ENCODE measurements at regions not wholly inside any gene's neighbourhood (a gene's known extent, or its start where the extent isn't known, plus 50 kb on each side); places are given as distances from the start of the nearest gene placed in this dataset.

- Mint-ChIP-seq H3K36me3 (ENCODE audit: insufficient read depth) (no peaks in the 10 kb centered on the region), H3K27me3 (ENCODE audit: low read depth) (no peaks in the 10 kb centered on the region), H3K4me3 (no peak overlapping the region), H3K4me1 (ENCODE audit: low read depth) (no peaks in the 10 kb centered on the region), H3K9me3 (peaks cover 3% of the 10 kb centered on the region)
- DNase-seq (no peak), ATAC-seq (no peak)
Measured at GRCh38 chr2:59532808-59533207, 1020.6 kb downstream of the BCL11A start.

- no peaks in the 10 kb centered on the region for H3K36me3 Mint-ChIP-seq (ENCODE audit: insufficient read depth)
- ATAC-seq (no peak), DNase-seq (no peak)
- no peaks in the 10 kb centered on the region for H3K27me3 Mint-ChIP-seq (ENCODE audit: low read depth)
- no peaks in the 10 kb centered on the region for H3K4me1 Mint-ChIP-seq (ENCODE audit: low read depth)
- H3K9me3 Mint-ChIP-seq = peaks cover 17% of the 10 kb centered on the region
- no peak overlapping the region for H3K4me3 Mint-ChIP-seq
Measured at GRCh38 chr2:59530258-59530657, 1023.2 kb downstream of the BCL11A start.

- Mint-ChIP-seq H3K27me3 (ENCODE audit: low read depth) (no peaks in the 10 kb centered on the region), H3K9me3 (peaks cover 17% of the 10 kb centered on the region), H3K4me3 (no peak overlapping the region), H3K4me1 (ENCODE audit: low read depth) (no peaks in the 10 kb centered on the region), H3K36me3 (ENCODE audit: insufficient read depth) (no peaks in the 10 kb centered on the region)
- DNase-seq (no peak), ATAC-seq (no peak)
Measured at GRCh38 chr2:59529726-59530125, 1023.7 kb downstream of the BCL11A start.

GRCh38 chr2:59528525-59528924 is 1024.9 kb downstream of the BCL11A start:
- Mint-ChIP-seq H3K4me3 (no peak overlapping the region), H3K4me1 (ENCODE audit: low read depth) (no peaks in the 10 kb centered on the region), H3K36me3 (ENCODE audit: insufficient read depth) (no peaks in the 10 kb centered on the region), H3K9me3 (peaks cover 17% of the 10 kb centered on the region), H3K27me3 (ENCODE audit: low read depth) (no peaks in the 10 kb centered on the region)
- no peak for ATAC-seq
- DNase-seq = no peak

GRCh38 chr2:59502981-59503380 is 1050.5 kb downstream of the BCL11A start:
- H3K9me3 Mint-ChIP-seq = peaks cover 7% of the 10 kb centered on the region
- H3K36me3 Mint-ChIP-seq (ENCODE audit: insufficient read depth) = no peaks in the 10 kb centered on the region
- ATAC-seq (no peak), DNase-seq (no peak)
- no peaks in the 10 kb centered on the region for H3K27me3 Mint-ChIP-seq (ENCODE audit: low read depth)
- no peak overlapping the region for H3K4me3 Mint-ChIP-seq
- H3K4me1 Mint-ChIP-seq (ENCODE audit: low read depth) = no peaks in the 10 kb centered on the region

GRCh38 chr2:59490994-59491393 is 1062.5 kb downstream of the BCL11A start:
- Mint-ChIP-seq H3K4me3 (no peak overlapping the region), H3K4me1 (ENCODE audit: low read depth) (no peaks in the 10 kb centered on the region), H3K27me3 (ENCODE audit: low read depth) (no peaks in the 10 kb centered on the region), H3K9me3 (peaks cover 6% of the 10 kb centered on the region), H3K36me3 (ENCODE audit: insufficient read depth) (no peaks in the 10 kb centered on the region)
- DNase-seq (no peak), ATAC-seq (no peak)

- H3K4me1 Mint-ChIP-seq (ENCODE audit: low read depth) = no peaks in the 10 kb centered on the region
- ATAC-seq (no peak), DNase-seq (no peak)
- H3K9me3 Mint-ChIP-seq = no peaks in the 10 kb centered on the region
- H3K4me3 Mint-ChIP-seq = no peak overlapping the region
- H3K27me3 Mint-ChIP-seq (ENCODE audit: low read depth) = no peaks in the 10 kb centered on the region
- H3K36me3 Mint-ChIP-seq (ENCODE audit: insufficient read depth) = no peaks in the 10 kb centered on the region
Measured at GRCh38 chr2:59490192-59490591, 1063.3 kb downstream of the BCL11A start.

- no peaks in the 10 kb centered on the region for H3K9me3 Mint-ChIP-seq
- ATAC-seq = no peak
- DNase-seq = no peak
- no peaks in the 10 kb centered on the region for H3K4me1 Mint-ChIP-seq (ENCODE audit: low read depth)
- no peaks in the 10 kb centered on the region for H3K36me3 Mint-ChIP-seq (ENCODE audit: insufficient read depth)
- H3K27me3 Mint-ChIP-seq (ENCODE audit: low read depth) = no peaks in the 10 kb centered on the region
- H3K4me3 Mint-ChIP-seq = no peak overlapping the region
Measured at GRCh38 chr2:59484673-59485072, 1068.8 kb downstream of the BCL11A start.

- Mint-ChIP-seq H3K9me3 (peaks cover 5% of the 10 kb centered on the region), H3K27me3 (ENCODE audit: low read depth) (no peaks in the 10 kb centered on the region), H3K4me1 (ENCODE audit: low read depth) (no peaks in the 10 kb centered on the region), H3K4me3 (no peak overlapping the region), H3K36me3 (ENCODE audit: insufficient read depth) (no peaks in the 10 kb centered on the region)
- ATAC-seq = no peak
- no peak for DNase-seq
Measured at GRCh38 chr2:59463426-59463825, 1090.0 kb downstream of the BCL11A start.

- DNase-seq (no peak), ATAC-seq (no peak)
- no peaks in the 10 kb centered on the region for H3K27me3 Mint-ChIP-seq (ENCODE audit: low read depth)
- no peaks in the 10 kb centered on the region for H3K4me1 Mint-ChIP-seq (ENCODE audit: low read depth)
- H3K36me3 Mint-ChIP-seq (ENCODE audit: insufficient read depth) = no peaks in the 10 kb centered on the region
- peaks cover 5% of the 10 kb centered on the region for H3K9me3 Mint-ChIP-seq
- H3K4me3 Mint-ChIP-seq = no peak overlapping the region
Measured at GRCh38 chr2:59462422-59463197, 1090.8 kb downstream of the BCL11A start.

GRCh38 chr2:59461127-59461526 is 1092.3 kb downstream of the BCL11A start:
- DNase-seq (no peak), ATAC-seq (no peak)
- peaks cover 5% of the 10 kb centered on the region for H3K9me3 Mint-ChIP-seq
- H3K27me3 Mint-ChIP-seq (ENCODE audit: low read depth) = no peaks in the 10 kb centered on the region
- no peak overlapping the region for H3K4me3 Mint-ChIP-seq
- no peaks in the 10 kb centered on the region for H3K36me3 Mint-ChIP-seq (ENCODE audit: insufficient read depth)
- H3K4me1 Mint-ChIP-seq (ENCODE audit: low read depth) = no peaks in the 10 kb centered on the region

- no peaks in the 10 kb centered on the region for H3K4me1 Mint-ChIP-seq (ENCODE audit: low read depth)
- H3K27me3 Mint-ChIP-seq (ENCODE audit: low read depth) = no peaks in the 10 kb centered on the region
- DNase-seq (no peak), ATAC-seq (no peak)
- no peak overlapping the region for H3K4me3 Mint-ChIP-seq
- no peaks in the 10 kb centered on the region for H3K9me3 Mint-ChIP-seq
- H3K36me3 Mint-ChIP-seq (ENCODE audit: insufficient read depth) = no peaks in the 10 kb centered on the region
Measured at GRCh38 chr2:59458800-59459199, 1094.7 kb downstream of the BCL11A start.

- Mint-ChIP-seq H3K4me1 (ENCODE audit: low read depth) (no peaks in the 10 kb centered on the region), H3K4me3 (no peak overlapping the region), H3K9me3 (no peaks in the 10 kb centered on the region), H3K36me3 (ENCODE audit: insufficient read depth) (no peaks in the 10 kb centered on the region), H3K27me3 (ENCODE audit: low read depth) (no peaks in the 10 kb centered on the region)
- DNase-seq = no peak
- no peak for ATAC-seq
Measured at GRCh38 chr2:59456285-59456684, 1097.2 kb downstream of the BCL11A start.

GRCh38 chr2:59449274-59449673 is 1104.2 kb downstream of the BCL11A start:
- DNase-seq (no peak), ATAC-seq (no peak)
- Mint-ChIP-seq H3K9me3 (no peaks in the 10 kb centered on the region), H3K4me3 (no peak overlapping the region), H3K4me1 (ENCODE audit: low read depth) (no peaks in the 10 kb centered on the region), H3K27me3 (ENCODE audit: low read depth) (no peaks in the 10 kb centered on the region), H3K36me3 (ENCODE audit: insufficient read depth) (no peaks in the 10 kb centered on the region)

- no peak for ATAC-seq
Measured at GRCh38 chr2:59440491-59440890, 1113.0 kb downstream of the BCL11A start.

More at GRCh38 chr2:59440491-59440890, 1113.0 kb downstream of the BCL11A start:
- H3K27me3 Mint-ChIP-seq (ENCODE audit: low read depth) = no peaks in the 10 kb centered on the region
- H3K4me1 Mint-ChIP-seq (ENCODE audit: low read depth) = no peaks in the 10 kb centered on the region
- no peak overlapping the region for H3K4me3 Mint-ChIP-seq
- no peak for DNase-seq
- H3K9me3 Mint-ChIP-seq = no peaks in the 10 kb centered on the region
- no peaks in the 10 kb centered on the region for H3K36me3 Mint-ChIP-seq (ENCODE audit: insufficient read depth)

All from activated T-cell treated with anti-CD3 and anti-CD28 coated beads, Interleukin-2, amount 50 U/mL, for 4 hours (primary cell).